ENCODE measurements at regions not wholly inside any gene's neighbourhood (a gene's known extent, or its start where the extent isn't known, plus 50 kb on each side); places are given as distances from the start of the nearest gene placed in this dataset.

- TF ChIP-seq FOXJ3 (CRISPR knock-in tag; IDR thresholded peaks at IDR 0.05) (no peak), ATF3 (IDR thresholded peaks at IDR 0.05) (no peak), ATF3 (CRISPR knock-in tag; conservative IDR thresholded peaks at IDR 0.05) (no peak), NR3C1 (CRISPR knock-in tag; IDR thresholded peaks at IDR 0.05) (no peak), CAMTA2 (CRISPR knock-in tag; conservative IDR thresholded peaks at IDR 0.05) (no peak)
These were observed 207.5 kb upstream of the IRX2 start (continued) for GRCh38 chr5:2958976-2959375.

GRCh38 chr5:2948875-2949274 is 197.4 kb upstream of the IRX2 start:
- BruUV-seq (replicated peaks) = no TSS peak
- H3K4me3 ChIP-seq = no peak overlapping the region
- no peaks in the 10 kb centered on the region for H3K9me1 ChIP-seq (ENCODE audit: control insufficient read depth, insufficient read depth, low read length)
- FAIRE-seq (no peak), ATAC-seq (no peak), DNase-seq (ENCODE audit: extremely low read depth in 1 of 4, low spot score in 3 of 4) (no peak)
- H3K27ac ChIP-seq (ENCODE audit: extremely low read depth, low read depth, low read length) = no peak overlapping the region
- ChIA-PET POLR2A (no interaction called here), CTCF (ENCODE audit: low intra/inter-chr PET ratio) (no interaction called here)
- intact Hi-C loops (cut with micrococcal nuclease) = no loop called here
- WGBS (ENCODE audit: insufficient coverage, low coverage, missing lambda C conversion rate) = 0% methylated on average over 2 of the region's 3 CpGs
- no peaks in the 10 kb centered on the region for H3K79me2 ChIP-seq (ENCODE audit: control insufficient read depth, insufficient read depth, low read length)
- H4K20me1 ChIP-seq (replicated peaks; ENCODE audit: control insufficient read depth, insufficient read depth, low read length) = no peaks in the 10 kb centered on the region
- no peak overlapping the region for H2AFZ ChIP-seq (ENCODE audit: low read depth, low read length)
- H3K36me3 ChIP-seq (ENCODE audit: control insufficient read depth, insufficient read depth, low read length) = no peaks in the 10 kb centered on the region
- in situ Hi-C loops (cut with MboI) = no loop called here
- no peak overlapping the region for H3K9ac ChIP-seq (ENCODE audit: insufficient read depth in 1 of 2, low read depth in 2 of 2, low read length in 2 of 2)
- TF ChIP-seq ETV1 (tag; conservative IDR thresholded peaks at IDR 0.05; ENCODE audit: low read depth) (no peak), PML (IDR thresholded peaks at IDR 0.05; ENCODE audit: low read length) (no peak), ZNF354B (CRISPR knock-in tag; IDR thresholded peaks at IDR 0.05) (no peak), HMG20B (CRISPR knock-in tag; IDR thresholded peaks at IDR 0.05) (no peak), PCBP1 (IDR thresholded peaks at IDR 0.05; ENCODE audit: low read depth, low read length, poor library complexity, severe bottlenecking) (no peak), RBM25 (IDR thresholded peaks at IDR 0.05; ENCODE audit: low read depth, low read length, severe bottlenecking) (no peak), NCOA6 (IDR thresholded peaks at IDR 0.05) (no peak), FOXJ3 (CRISPR knock-in tag; IDR thresholded peaks at IDR 0.05) (no peak), CXXC5 (CRISPR knock-in tag; IDR thresholded peaks at IDR 0.05) (no peak), CBFA2T3 (IDR thresholded peaks at IDR 0.05) (no peak), ZNF395 (CRISPR knock-in tag; IDR thresholded peaks at IDR 0.05) (no peak), CHD4 (IDR thresholded peaks at IDR 0.05; ENCODE audit: insufficient read depth, insufficient replicate concordance, low read depth, low read length, poor library complexity, severe bottlenecking) (no peak), RBBP5 (IDR thresholded peaks at IDR 0.05; ENCODE audit: borderline replicate concordance, insufficient read depth, low read length, poor library complexity, severe bottlenecking) (no peak)
- H3K4me2 ChIP-seq (ENCODE audit: insufficient read depth, low read length) = no peak overlapping the region
- H3K27me3 ChIP-seq (ENCODE audit: control insufficient read depth in 2 of 2, insufficient read depth in 2 of 2, low read length in 2 of 2) = no peaks in the 10 kb centered on the region
- no peaks in the 10 kb centered on the region for H3K9me3 ChIP-seq (replicated peaks; ENCODE audit: control insufficient read depth, insufficient read depth, low read depth, low read length)
- no peaks in the 10 kb centered on the region for H3K4me1 ChIP-seq (replicated peaks in 1 of 2; ENCODE audit: control insufficient read depth in 2 of 2, insufficient read depth in 2 of 2, low read length in 2 of 2)
